Activated CD4-positive, alpha-beta T cell treated with anti-CD3 and anti-CD28 coated beads for 1 hour (primary cell): ENCODE measurements at regions not wholly inside any gene's neighbourhood (a gene's known extent, or its start where the extent isn't known, plus 50 kb on each side); places are given as distances from the start of the nearest gene placed in this dataset.

Experiments used
- DNase-seq: peaks from one replicate; pipeline ENCODE4 v3.0.0-alpha.2; 2020

DNA sequence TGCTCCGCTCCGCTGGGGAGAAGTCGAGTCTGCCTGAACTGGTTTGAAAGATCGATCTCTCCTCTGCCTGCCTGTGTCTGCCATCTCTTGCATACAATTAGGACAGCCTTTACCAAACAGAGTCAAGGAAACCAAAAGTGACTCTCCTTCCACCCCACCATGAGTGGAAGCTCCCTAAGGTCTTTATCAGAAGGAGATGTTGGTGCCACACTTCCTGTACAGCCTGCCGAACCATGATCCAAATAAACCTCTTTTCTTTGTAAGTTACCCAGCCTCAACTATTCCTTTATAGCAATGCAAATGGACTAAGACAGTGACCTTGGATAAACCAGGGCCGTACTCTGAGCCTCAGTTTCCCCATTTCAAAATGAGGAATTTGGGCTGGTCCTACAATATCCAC, 106.3 kb upstream of the GDF10 start:
- DNase-seq: no peak

DNA sequence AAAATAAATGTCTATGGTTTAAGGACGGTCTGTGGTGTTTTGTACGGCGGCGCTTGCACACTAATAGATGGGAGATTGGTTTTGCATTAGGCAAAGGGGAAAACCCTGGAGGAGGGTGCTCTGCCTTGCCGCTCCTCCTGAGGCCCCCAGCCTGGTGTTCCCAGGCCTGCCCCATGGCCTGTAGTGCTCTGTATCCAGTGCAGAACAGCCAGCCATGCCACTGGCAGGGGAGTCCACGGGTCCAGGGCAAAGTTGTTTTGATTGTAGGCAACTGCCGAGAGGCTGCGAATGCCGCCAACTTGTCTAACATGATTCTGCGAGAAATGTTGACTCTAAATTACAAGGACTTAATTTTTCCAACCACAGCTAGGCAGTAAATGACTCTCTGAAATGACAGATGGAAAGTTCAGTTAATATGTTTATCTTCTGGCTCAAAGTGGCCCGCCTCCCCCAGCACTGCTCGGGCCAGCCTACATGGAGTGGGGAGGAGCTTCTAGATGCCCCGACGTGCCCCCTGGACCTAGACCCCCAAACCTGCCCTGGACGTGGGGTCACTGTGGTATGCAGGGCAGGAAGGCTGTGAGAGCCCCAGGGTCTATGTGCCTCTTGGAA, 104.6 kb upstream of the GDF10 start:
- DNase-seq: no peak

DNA sequence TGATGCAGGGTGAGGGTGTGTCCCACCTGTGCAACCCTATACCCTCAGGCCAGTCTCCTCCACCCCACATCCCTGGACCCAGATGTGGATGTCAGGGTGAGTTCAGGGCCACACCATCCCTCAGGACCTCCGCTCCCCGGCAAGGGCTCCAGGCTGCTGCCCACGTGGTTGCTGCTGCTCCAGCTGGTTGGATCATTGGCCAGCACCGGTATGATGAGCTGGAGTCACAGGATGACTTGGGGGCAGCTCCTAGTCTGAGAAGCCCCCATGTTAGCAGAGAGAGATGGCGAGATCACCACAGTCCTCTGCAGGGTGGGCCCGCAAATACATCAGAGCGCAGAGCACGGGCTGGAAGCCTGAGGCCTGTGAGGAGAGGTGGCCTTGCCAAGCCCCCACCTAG, 103.3 kb upstream of the GDF10 start:
- no peak for DNase-seq

DNA sequence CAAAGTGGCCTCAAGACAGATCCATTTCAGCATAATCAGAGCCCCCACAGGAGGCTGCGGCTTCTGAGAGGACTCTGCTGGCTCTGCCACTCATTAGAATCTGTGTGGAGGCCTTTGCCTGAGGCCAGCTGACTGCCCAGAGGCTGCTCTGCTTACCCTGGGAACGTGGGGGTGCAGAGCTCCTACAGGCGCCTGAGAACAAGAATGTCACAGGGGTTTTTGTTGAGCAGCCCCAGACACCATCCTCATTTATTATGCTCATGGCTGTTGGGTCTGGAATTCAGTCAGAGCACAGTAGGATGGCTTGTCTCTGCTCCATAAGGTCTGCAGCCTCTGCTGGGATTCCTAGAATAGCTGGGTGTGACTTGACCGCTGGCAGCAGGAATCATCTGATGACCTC, 101.8 kb upstream of the GDF10 start:
- no peak for DNase-seq

DNA sequence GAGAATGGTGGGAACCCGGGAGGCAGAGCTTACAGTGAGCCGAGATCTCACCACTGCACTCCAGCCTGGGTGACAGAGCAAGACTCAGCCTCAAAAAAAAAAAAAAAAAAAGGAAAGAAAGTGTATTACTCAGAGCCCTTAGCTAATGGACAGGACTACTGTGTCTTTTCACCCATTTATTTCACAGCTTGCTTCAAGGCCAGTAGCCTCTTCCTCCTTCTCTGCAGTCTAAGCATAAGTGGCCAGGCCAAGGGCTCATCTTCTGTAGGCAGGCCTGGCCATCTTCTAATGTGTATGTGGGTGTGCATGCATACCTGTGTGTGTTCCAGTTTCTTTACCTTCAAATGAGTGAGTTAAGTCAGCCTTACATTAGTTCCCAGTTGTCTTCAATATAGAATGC, 94.8 kb upstream of the GDF10 start:
- DNase-seq: no peak

DNA sequence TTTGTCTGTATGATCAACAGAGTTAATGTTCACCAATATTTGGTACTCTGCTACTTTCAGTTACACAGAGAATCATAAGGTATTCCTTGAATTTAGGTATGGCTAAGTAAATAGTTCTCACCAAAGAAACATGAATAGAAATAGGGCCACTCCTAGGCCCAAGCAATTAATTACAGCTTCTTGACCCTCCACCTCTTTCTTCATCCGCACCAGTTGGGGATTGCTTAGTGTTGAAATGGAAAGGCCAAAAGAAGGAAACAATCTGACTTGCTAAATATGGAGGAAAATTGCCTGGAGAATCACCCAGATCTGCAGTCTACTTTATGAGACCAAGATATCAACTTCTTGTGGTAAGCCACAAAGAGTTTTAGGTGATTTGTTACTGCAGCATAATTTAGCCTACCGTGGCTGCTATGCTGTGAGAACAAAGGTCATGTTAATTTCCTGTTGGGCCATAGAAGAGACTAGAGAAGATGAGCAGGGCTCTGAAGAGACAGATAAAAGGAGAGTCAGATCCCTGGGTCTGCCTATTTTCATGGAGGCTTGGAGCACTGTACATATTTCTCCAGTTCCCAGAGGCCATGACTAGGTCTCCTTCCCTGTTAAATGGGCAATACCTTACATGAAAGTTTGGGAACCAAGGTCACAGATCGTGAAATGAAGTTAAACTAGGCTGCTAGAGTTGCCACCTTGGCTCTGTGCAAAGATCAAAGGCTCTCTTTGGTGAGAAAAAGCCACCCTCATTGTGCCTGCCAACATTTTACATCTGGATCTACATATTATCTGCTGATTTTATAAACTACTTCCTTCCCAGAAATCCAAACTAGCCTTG, 93.3 kb upstream of the GDF10 start:
- DNase-seq: no peak

DNA sequence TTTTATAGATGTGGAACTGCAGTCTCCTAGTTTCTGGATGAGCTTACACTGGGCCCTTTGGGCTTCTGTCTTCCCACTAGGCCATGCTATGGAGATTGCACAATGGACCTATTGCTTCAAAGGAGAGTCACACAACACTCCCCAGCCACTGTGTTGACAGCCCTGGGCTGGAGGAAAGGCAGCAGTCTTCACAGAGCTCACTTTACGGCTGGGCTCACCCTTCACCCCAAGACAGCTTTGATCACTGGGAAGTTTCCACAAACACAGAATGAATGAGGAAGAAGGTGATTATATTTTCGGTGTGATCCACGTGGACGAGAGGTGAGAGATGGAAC, 92.7 kb upstream of the GDF10 start:
- DNase-seq: no peak

DNA sequence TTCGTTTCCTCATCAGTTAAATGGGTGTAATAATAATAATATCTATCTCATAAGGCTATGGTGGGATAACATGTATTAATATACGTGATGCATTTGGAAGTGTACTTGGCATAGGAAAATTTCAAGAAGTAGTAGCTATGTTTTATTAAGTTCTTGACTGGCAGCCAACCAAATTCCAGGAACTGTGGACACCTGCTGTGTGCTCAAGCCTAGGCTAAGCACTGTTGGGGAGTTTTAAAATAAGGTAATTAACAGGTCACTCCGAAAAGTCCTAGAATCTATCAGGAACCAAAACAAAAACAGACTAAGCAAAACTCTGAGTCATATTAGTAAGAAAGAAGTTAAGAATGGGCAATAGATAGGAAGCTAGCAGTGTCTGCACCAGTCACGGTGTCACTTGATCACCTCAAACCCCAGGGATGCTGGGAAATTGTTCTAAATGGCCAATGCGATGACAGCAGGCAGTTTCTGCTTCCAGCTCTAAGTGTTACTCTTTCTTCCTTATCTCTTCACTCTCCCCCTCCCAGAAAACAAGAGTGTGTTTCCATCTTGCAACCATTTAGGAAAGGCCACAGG, 92.0 kb upstream of the GDF10 start:
- no peak for DNase-seq

DNA sequence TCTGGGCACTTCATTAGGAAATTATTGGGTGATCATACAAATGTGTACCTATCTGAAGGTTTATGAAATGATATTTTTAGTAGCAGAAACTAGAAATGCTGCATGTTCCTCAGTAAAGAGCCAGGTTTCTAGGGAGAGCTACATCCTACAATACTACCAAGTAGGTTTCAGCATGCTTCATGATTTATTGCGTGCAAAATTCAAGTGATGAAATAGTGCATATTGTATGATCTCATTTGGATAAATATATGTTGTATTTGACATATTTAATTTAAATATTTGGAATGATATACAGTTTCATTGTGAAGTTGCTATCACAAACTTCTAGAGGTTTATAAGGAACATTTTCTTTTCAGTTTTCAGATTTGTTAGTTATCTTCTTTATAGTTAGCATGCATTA, 90.5 kb upstream of the GDF10 start:
- no peak for DNase-seq

DNA sequence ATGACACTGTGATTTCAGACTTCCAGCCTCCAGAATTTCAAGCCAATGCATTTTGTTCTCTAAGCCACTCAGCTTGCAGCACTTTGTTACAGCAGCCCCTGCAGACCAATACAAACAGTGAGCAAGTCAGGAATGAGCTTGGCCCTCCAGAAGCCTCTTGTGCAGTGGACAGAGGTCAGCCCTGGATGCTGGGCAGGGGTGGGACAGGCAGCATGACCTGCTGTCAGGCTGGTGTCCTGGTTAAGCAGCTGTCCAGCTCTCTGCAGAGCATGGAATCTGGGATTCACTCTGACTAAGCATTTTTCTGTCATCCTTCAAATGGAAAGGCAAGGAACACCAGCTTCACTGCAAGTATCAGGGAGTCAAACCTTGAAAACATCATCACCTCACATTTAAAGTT, 85.5 kb upstream of the GDF10 start:
- no peak for DNase-seq

DNA sequence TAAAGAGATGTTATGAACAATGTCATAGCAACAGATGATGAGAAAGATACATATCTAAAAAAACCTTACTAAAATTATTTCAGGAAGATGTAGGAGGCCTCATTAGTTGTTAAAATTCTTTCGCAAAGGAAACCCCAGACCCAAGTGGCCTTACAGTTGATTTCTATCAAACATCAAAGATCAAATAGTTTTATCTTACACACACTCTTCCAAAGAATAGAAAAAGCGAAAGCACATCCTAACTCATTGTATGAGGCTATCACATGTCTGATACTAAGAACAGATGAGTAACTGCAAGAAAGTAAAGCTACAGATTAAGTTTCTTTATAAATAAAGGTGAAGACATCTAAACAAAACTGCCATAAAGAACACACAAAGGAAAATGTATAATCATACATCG, 82.9 kb upstream of the GDF10 start:
- DNase-seq: no peak

DNA sequence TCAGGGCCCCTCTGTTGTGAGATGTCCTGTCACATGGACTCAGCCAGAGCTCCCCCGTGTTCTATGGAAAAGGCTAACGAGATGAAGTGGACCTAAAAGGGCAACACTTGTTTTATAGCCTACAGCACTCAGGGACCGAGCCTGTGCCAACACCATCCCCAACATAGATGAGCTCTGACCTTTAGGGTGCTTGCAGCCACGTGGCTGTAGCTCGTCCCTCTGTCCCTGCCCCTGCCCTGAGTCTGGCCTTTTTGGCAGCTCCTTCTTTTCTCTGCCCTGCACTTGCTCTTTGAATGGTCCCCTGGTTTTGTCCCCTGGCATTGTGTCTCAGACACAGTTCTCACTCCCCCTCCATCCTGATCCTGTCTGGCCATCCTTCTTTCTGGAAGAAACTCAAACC, 81.2 kb upstream of the GDF10 start:
- no peak for DNase-seq

DNA sequence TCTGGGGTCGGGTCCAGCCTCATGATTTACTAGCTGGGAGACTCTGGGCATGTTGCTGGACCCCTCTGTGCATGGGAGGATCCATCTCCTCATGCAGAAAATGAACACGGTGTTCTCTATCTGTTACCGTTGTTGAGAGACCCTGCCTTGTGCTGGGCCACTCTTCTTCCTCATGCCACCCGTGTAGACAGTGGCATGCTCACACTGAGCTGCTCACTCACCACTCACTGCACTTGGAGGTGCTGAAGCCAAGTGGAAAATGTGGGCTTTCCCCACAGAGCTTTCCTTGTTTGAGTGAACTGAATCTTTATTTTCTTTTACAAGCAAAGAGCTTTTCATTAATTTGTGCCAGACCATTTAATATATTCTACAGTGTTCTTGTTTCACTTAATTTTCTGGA, 77.5 kb upstream of the GDF10 start:
- DNase-seq: no peak

DNA sequence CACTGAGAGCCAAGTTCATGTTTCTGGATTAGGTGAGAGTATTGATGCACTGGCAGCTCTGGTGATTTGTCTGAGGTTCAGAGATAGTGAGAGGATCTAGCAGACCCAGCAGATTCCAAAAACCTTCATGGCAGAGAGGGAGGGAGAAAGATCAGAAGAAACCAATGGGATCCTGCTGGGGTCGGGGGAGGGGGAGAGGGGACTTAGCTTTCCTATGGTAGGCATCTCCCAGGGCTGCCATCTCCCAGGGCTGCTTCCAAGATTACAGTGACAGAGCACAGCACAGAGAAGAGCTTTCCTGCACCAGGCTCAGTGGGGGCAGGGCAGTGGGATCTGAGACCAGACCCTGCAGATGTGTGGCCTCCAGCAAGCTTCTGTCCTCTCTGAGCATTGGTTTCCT, 76.8 kb upstream of the GDF10 start:
- DNase-seq: no peak

DNA sequence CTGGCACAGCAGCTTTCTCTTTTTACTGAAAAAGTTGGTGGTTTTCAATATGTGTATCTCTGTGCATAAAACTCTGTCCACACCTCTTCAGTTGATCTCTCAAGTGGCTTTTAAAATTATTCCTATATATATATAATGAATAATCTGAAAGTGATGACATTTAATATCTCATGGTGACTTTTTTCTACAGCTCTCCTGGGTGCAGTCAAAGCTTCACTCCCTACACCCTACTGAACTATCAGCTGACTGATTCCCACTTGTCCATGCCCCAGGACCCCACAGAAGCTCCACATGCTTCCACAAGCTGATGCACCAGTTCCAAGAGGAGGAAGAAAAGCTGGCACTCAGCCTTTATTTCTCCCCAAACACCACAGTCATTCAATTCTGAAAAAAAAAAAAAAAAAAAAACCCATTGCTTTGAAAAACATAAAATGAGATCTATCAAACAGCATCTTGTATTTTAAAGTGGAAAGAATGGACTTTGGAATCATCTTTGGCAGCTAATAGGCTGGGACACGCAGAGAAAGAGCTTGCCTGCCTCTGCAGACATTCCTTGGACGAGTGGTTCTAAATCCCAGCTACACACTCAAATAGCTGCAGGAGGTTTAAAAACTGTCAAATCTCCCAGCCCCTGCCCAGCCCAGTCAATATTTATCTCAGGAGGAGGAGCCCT, 75.3 kb upstream of the GDF10 start:
- no peak for DNase-seq

DNA sequence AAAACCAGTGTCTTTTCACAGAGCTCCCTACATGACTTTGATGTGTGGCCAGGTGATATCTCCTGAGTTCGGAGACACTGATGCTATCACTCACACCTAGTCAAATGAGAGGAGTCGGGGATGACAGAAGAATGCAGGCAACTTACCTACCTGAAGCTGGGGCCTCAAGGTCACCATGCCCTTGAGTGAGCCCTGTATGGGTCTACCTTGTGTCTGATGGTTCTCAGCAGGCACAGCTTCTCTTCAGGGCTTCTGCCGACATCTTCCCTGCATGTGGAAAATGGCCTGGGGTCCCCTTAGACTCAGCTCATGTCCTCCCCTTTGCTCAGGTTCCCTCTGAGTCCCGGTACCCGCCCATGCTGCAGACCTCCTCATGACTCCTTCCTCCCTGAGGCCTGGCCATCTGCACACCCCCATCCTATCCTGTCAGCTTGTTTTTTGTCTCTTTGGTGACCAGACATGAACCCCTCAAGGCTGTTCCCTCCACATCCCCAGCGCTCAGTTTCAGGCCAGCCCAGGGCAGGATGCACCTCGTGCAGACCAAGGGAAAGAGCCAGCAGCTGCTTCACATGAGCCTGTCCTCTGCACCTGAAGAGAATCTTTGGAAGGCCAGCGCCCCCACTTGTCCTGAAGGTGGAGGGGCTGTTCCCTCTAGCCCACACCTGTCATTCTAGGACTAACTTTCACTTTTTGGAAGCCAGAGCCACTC, 74.6 kb upstream of the GDF10 start:
- DNase-seq: no peak

DNA sequence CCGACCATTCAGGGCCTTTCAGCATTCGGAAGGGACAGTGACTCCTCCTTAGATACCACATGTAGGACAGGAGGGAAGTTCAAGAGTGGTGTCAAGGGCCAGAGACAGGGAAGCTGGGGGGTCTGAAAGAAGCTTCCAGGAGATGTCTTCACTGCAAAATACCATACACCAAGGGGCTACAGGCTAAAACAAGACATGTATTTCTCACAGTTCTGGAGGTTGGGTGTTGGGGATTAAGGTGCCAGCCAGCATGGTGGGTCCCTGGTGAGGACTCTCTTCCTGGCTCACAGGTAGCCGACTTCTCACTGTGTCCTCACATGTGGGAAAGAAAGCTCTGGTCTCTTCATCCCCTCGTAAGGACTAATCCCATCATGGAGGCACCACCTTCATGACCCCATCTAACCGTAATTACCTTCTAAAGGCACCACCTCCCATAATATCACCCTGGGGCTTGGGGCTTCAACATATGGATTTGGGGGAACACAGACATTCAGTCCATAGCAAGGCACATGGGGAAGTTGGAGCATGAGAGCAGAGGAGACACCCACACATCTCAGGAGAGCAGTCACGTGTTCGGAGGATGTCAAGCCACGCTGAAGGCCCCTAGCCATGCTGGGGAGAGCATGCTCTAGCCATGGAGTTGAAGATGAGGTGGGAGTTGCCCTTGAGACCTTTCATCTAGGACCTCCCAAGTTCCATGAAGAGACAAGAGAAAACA, 73.9 kb upstream of the GDF10 start:
- no peak for DNase-seq

DNA sequence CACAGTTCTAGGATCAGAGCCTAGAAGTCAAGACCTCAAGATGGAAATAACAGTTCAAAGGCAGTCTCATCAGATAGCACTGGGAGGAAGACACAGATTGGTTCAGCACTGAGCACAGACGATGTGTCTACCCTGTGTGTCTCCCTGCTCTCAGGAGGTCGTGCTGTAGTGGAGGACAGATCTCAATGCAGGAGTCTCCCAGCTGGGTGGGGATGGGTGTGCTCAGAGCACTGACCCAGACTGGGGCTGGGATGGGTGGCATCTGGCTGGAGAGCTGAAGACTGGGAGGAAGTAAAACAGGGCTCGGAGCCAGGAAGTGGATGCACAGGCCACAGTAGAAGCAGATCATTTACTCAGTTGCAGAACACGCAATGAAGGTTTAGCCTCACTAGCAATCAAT, 69.5 kb upstream of the GDF10 start:
- DNase-seq: no peak

DNA sequence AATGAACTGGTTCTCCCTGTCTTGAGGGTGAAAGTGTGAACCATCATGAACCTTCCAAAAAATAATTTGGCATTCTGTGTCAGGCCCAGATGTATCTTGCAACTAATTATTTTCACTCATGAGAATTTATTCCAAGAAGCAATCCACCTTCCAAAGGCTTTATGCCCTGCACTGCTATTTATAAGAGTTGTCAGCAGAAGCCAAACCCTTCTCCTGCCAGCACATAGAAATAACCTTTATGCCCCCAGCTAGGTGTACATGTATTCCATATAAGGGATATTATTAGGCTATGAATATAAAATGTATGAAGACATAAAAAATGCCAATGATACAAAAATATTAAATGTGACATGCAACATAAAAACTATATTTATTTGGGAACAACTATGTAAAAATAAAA, 69.0 kb upstream of the GDF10 start:
- DNase-seq: no peak

DNA sequence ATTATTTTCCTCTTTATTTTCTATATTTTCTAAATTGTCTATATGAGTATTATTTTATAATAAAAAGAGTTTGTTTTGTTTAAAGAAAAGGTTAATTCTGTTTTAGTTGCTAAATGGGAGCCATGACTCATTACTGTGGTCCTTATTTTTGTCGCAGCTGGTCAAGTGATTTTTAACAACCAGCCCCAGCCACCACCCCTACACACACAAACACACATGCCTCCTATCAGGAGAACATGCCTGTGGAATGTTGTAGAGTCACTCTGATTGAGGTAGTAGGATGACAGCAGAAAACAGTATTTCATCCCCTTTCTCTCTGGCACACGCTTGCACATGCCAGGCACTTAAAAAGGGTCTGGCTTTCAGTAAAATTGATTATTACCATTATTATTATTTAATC, 68.6 kb upstream of the GDF10 start:
- DNase-seq: no peak

DNA sequence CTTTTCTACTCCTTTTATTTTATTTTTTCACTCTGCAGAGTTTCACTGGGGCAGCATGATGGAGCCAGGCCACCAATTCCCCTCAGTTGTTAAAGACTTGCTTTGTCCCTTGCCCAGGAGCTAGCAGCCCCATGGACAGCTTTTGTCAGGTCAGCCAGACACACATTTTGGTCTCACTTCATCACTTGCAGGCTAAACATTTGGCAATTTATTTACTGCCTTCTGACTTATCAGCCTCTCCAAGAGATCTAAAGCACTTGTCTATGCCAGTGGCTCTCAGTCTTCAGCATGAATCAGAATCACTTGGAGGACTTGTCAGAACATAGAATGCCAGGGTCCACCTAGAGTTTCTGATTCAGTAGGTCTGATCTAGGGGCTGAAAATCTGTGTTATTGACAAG, 66.4 kb upstream of the GDF10 start:
- DNase-seq: no peak

DNA sequence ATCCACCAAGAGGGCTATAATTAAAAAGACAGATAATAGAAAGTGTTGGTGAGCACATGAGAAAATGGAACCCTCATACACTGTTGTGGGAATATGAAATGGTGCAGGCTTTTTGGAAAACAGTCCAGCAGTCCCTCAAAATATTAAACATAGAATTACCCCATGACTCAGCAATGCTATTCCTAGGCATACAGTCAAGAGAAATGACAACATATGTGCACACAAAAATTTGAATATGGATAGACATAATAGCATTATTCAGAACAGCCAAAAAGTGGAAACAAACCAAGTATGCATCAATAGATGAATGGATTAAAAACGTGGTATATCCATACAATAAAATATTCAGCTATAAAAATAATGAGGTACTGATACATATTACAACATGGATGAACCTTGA, 64.5 kb upstream of the GDF10 start:
- DNase-seq: no peak
